Subcutaneous abdominal adipose tissue (tissue), 5 donors: ENCODE measurements at regions not wholly inside any gene's neighbourhood (a gene's known extent, or its start where the extent isn't known, plus 50 kb on each side); places are given as distances from the start of the nearest gene placed in this dataset.

Experiments
- H3K27ac ChIP-seq: one replicate; pipeline ENCODE4 v1.7.0; 2013; ENCODE audit warnings: low read depth, mild to moderate bottlenecking, inconsistent platforms, low read length, moderate library complexity
- H3K27me3 ChIP-seq, 5 donors: one replicate each; pipeline ENCODE4 v1.7.0; 2013; ENCODE audit warnings: low read length in 5 of 5, inconsistent platforms in 1 of 5; ENCODE audit not compliant: control insufficient read depth in 5 of 5, insufficient read depth in 4 of 5
- H3K36me3 ChIP-seq, 5 donors: one replicate each; pipeline ENCODE4 v1.7.0; 2013; ENCODE audit warnings: low read length in 5 of 5; ENCODE audit not compliant: control insufficient read depth in 5 of 5, insufficient read depth in 5 of 5
- H3K4me1 ChIP-seq, 5 donors: one replicate each; pipeline ENCODE4 v1.7.0; 2013; ENCODE audit warnings: low read length in 5 of 5, mild to moderate bottlenecking in 3 of 5, moderate library complexity in 1 of 5; ENCODE audit not compliant: control insufficient read depth in 5 of 5, insufficient read depth in 5 of 5
- H3K4me3 ChIP-seq, 5 donors: one replicate each; pipeline ENCODE4 v1.7.0; 2013; ENCODE audit warnings: low read length in 5 of 5, low read depth in 1 of 5
- H3K9ac ChIP-seq, 5 donors: one replicate each; pipeline ENCODE4 v1.7.0; 2013; ENCODE audit warnings: low read length in 5 of 5, mild to moderate bottlenecking in 4 of 5, moderate library complexity in 3 of 5
- H3K9me3 ChIP-seq, 5 donors: one replicate each; pipeline ENCODE4 v1.7.0; 2013; ENCODE audit warnings: low read length in 5 of 5; ENCODE audit not compliant: control insufficient read depth in 5 of 5
- donor health status: healthy.
- donor health status: healthy.
- donor health status: healthy.
- donor health status: healthy.
- donor health status: healthy.

DNA sequence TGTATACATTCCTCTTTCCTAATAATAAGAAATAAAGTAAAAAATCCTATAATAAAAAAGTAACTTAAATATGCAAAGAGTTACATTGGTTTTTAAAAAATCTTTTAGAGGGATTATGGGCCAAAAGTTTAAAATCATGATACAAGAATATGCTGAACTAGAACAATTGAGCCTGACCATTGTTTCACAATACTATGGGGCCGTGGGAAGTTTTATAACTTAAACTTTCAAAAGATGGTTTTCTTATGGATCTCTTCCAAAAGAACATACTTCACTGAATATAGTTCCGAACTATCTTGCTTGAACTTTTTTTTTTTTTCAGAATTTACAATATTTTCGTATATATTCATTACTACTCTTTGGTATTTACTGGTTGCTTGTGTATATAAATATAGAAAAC is 97.6 kb downstream of the NFKBIZ start:
- Histone ChIP-seq H3K4me3 (no peak overlapping the region), H3K27me3 (no peaks in the 10 kb centered on the region), H3K9ac (no peak overlapping the region), H3K27ac (no peak overlapping the region), H3K9me3 (no peaks in the 10 kb centered on the region), H3K4me1 (peaks cover 0 to 4% (median 4%) of the 10 kb centered on the region in 5 donors), H3K36me3 (no peaks in the 10 kb centered on the region)

DNA sequence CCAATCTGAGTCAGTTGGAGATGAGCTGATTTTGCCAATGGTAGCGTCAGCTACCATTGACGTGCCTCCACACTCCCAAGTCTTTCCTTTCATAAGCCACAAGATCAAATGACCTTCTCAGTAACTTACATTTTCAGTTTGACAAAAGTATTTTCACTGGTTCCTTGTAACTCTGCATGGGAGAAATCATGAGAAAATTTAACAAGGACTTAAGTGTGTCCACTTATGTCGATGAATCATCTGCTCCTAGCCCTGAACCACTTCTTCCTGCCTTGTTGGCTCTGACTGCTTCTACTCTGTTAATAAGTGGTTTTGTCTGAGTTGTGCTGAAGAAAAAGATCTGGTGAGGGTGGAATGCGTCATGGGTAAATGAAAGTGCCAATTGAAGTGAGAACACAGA is 101.2 kb downstream of the NFKBIZ start:
- Histone ChIP-seq H3K9me3 (no peaks in the 10 kb centered on the region), H3K4me1 (no peaks in the 10 kb centered on the region), H3K27ac (no peak overlapping the region), H3K4me3 (no peak overlapping the region), H3K36me3 (no peaks in the 10 kb centered on the region), H3K27me3 (no peaks in the 10 kb centered on the region), H3K9ac (no peak overlapping the region)

DNA sequence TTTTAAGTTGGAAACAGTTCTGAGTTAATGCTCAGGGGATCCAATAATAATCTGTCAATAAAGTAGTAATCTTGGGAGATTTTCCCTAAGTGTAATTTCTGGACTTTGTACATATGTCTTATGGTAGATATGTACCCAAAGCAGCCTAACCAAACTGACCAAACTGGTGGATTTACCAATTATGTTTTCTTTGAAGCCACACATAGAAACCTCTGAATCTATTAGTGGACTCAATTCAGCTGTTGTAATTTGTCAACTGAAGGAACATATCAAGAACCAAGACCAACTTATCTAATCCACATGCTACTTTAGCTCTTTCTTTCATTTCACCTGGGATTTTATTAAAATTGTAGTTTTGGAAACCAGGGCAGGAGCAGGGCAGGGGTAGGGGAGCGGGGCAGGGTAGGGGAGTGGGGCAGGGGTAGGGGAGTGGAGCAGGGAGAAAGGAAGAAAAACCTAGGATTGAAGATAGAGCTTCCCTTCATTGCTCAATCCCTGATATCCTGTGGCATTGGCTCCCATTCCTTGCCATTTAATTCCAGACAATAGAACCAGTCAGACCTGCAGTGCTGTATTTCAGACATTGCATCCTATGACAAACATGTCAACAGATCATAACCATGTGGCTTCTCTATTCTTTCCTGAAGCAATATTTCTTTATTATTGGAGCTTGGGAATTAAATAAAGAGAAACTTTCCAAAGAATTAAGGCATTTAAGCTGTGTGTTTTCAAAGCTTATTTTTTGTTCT is 101.8 kb downstream of the NFKBIZ start:
- Histone ChIP-seq H3K9ac (no peak overlapping the region), H3K4me1 (no peaks in the 10 kb centered on the region), H3K27me3 (no peaks in the 10 kb centered on the region), H3K9me3 (no peaks in the 10 kb centered on the region), H3K4me3 (no peak overlapping the region), H3K27ac (no peak overlapping the region), H3K36me3 (no peaks in the 10 kb centered on the region)

DNA sequence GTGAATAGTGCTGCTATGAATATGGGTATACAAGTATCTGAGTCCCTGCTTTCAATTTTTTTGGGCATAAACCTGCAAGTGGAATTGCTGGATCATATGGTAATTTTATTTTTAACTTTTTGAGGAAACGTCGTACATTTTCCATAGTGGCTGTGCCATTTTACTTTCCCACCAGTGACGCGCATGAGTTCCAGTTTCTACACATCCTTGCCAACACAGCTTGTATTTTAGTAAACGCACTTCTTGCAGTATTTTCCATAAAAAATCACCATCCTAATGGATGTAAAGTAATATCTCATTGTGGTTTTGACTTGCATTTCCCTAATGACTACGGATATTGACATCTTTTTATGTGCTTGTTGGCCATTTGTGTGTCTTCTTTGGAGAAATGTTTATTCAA is 105.0 kb downstream of the NFKBIZ start:
- Histone ChIP-seq H3K27me3 (no peaks in the 10 kb centered on the region), H3K9ac (no peak overlapping the region), H3K27ac (no peak overlapping the region), H3K36me3 (no peaks in the 10 kb centered on the region), H3K9me3 (peaks cover 0 to 3% (median 0%) of the 10 kb centered on the region in 5 donors), H3K4me1 (no peaks in the 10 kb centered on the region), H3K4me3 (no peak overlapping the region)

DNA sequence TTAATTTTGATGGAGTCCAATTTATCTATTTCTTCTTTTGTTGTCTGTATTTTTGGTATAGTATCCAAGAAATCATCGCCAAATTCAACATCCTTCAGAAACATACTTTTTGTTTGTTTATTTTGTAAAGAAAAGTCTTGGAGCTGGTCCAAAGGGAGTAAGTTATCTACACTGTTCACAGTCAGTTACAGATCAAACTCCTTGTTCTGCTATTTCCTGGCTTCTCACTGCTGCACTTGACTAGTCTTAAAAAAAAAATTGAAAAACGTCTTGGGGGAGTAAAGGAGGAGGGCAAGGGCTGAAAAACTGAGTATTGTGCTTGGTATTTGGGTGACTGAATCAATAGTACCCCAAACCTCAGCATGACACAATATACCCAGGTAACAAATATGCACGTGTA is 105.6 kb downstream of the NFKBIZ start:
- Histone ChIP-seq H3K4me3 (no peak overlapping the region), H3K9me3 (peaks cover 0 to 3% (median 0%) of the 10 kb centered on the region in 5 donors), H3K27ac (no peak overlapping the region), H3K9ac (no peak overlapping the region), H3K4me1 (no peaks in the 10 kb centered on the region), H3K36me3 (no peaks in the 10 kb centered on the region), H3K27me3 (no peaks in the 10 kb centered on the region)

DNA sequence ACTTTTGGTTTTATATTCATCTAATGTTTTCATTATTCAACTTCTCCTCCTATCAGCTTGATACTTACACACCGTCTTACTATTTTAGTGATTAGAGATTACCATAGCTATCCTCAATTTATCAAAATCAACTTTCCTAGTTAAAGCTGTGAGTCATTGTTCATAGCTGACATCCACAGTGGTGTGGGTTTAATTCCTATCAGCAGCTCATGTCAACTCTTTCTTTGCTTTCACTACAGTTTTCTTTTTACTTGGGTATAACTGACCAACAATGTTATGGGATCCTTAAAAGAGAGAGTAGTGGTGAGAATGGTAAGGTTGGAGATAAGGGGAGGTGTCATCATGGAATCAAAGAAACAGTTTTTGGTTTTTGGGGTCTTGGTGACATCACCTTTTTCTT is 112.7 kb downstream of the NFKBIZ start:
- Histone ChIP-seq H3K36me3 (no peaks in the 10 kb centered on the region), H3K27ac (no peak overlapping the region), H3K4me3 (no peak overlapping the region), H3K9me3 (peaks cover 0 to 3% (median 0%) of the 10 kb centered on the region in 5 donors), H3K27me3 (no peaks in the 10 kb centered on the region), H3K4me1 (no peaks in the 10 kb centered on the region), H3K9ac (no peak overlapping the region)

DNA sequence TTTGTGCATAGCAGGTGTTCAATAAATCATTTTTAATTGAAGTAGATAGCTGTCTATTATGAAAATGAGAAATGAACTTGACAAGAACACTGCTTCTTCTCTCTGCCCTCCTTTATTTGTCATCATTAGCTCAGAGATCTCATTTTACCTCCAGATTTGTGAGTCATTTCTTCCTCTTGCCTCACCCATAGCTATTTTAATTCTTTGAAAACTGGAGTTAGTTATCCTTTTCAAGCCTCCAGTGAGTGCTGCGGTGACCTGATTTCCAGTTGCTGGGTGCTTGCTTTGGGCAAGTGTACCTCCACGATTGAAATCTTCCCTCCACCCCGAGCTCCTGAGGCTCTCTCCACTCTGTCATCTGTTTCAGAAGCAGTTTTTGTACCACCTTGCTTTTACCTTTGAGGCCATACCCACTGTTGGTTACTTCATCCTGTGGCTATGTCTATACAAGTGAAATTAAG is 114.6 kb downstream of the NFKBIZ start:
- Histone ChIP-seq H3K4me1 (no peaks in the 10 kb centered on the region), H3K36me3 (no peaks in the 10 kb centered on the region), H3K27ac (no peak overlapping the region), H3K4me3 (no peak overlapping the region), H3K9ac (no peak overlapping the region), H3K27me3 (no peaks in the 10 kb centered on the region), H3K9me3 (peaks cover 0 to 3% (median 0%) of the 10 kb centered on the region in 5 donors)

DNA sequence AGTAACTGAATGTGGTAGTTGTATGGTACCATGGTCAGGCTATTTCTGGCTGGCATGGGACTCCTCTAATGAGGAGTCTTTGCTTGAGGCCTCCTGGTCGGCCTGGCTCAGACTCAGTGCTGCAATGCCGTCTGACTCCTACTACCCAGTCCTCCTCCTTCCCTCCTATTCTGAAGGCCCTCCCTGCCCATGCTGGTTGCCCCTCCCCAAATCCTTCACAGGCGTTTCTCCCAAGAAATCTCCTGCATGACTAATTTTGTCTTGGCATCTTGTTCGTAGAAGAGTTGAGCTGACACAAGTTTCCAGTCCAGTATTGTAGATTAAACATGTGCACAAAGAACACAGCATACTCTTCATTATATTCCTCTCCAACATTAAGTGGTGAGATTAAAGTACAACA is 115.5 kb downstream of the NFKBIZ start:
- H3K9ac ChIP-seq, result no peak overlapping the region
- H3K27ac ChIP-seq, result no peak overlapping the region
- peaks cover 0 to 2% (median 0%) of the 10 kb centered on the region in 5 donors for H3K9me3 ChIP-seq
- H3K36me3 ChIP-seq, result no peaks in the 10 kb centered on the region
- H3K4me3 ChIP-seq, result no peak overlapping the region
- H3K4me1 ChIP-seq, result no peaks in the 10 kb centered on the region
- H3K27me3 ChIP-seq, result no peaks in the 10 kb centered on the region

DNA sequence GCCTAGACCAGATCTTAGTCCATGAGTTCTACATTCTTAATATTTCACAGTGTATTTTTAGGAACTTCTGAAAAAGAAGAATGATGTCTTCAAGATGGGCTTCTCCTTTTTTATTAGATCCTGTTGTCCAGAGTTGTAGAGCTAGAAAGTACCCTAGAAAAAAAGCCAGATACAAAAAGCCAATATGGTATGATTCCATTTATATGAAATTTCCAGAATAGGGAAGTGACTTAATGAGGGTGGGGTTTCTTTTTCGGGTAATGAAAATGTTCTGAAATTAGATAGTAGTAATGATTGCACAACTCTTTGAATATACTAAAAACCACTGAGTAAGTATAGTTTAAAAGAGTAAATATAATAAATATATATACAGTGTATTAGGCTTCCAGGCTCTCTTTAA is 116.9 kb downstream of the NFKBIZ start:
- no peak overlapping the region for H3K4me3 ChIP-seq
- no peak overlapping the region for H3K9ac ChIP-seq
- no peak overlapping the region for H3K27ac ChIP-seq
- no peaks in the 10 kb centered on the region for H3K36me3 ChIP-seq
- H3K27me3 ChIP-seq, result no peaks in the 10 kb centered on the region
- H3K4me1 ChIP-seq, result no peaks in the 10 kb centered on the region
- H3K9me3 ChIP-seq, result no peaks in the 10 kb centered on the region

DNA sequence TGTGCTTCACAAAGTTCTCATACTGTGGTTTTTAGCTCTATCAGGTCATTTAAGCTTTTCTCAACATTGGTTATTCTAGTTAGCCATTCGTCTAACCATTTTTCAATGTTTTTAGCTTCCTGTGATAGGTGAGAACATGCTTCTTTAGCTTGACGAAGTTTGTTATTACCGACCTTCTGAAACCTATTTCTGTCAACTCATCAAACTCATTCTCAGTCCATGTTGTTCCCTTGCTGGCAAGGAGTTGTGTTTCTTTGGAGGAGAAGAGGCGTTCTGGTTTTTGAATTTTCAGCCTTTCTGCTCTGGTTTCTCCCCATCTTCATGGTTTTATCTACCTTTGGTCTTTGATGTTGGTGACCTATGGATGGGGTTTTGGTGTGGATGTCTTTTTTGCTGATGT is 120.9 kb downstream of the NFKBIZ start:
- H3K4me1 ChIP-seq, result no peaks in the 10 kb centered on the region
- no peak overlapping the region for H3K4me3 ChIP-seq
- no peak overlapping the region for H3K9ac ChIP-seq
- H3K27me3 ChIP-seq, result no peaks in the 10 kb centered on the region
- H3K9me3 ChIP-seq, result no peaks in the 10 kb centered on the region
- H3K27ac ChIP-seq, result no peak overlapping the region
- H3K36me3 ChIP-seq, result no peaks in the 10 kb centered on the region
